ENCODE measurements at regions not wholly inside any gene's neighbourhood (a gene's known extent, or its start where the extent isn't known, plus 50 kb on each side); places are given as distances from the start of the nearest gene placed in this dataset.
"Not testable (repeated sequence)": the region's sequence is repeated elsewhere in the genome, so short reads cannot be mapped to it uniquely, and the experiment has no call there.

- not testable (repeated sequence) for DNase-seq (ENCODE audit: low read depth in 4 of 4, low spot score in 2 of 4)
Measured at GRCh38 chrX:11022588-11022987, 88.5 kb upstream of the HCCS start.

- no peak for DNase-seq (ENCODE audit: low read depth in 4 of 4, low spot score in 2 of 4)
Measured at GRCh38 chrX:11039926-11040325, 71.2 kb upstream of the HCCS start.

- no peak for DNase-seq (ENCODE audit: low read depth in 4 of 4, low spot score in 2 of 4)
Measured at GRCh38 chrX:11040405-11040804, 70.7 kb upstream of the HCCS start.

- no peak for DNase-seq (ENCODE audit: low read depth in 4 of 4, low spot score in 2 of 4)
Measured at GRCh38 chrX:11040996-11041395, 70.1 kb upstream of the HCCS start.

GRCh38 chrX:11050013-11050412 is 61.1 kb upstream of the HCCS start:
- no peak for DNase-seq (ENCODE audit: low read depth in 4 of 4, low spot score in 2 of 4)

GRCh38 chrX:11053351-11053750 is 57.8 kb upstream of the HCCS start:
- no peak for DNase-seq (ENCODE audit: low read depth in 4 of 4, low spot score in 2 of 4)

- no peak for DNase-seq (ENCODE audit: low read depth in 4 of 4, low spot score in 2 of 4)
Measured at GRCh38 chrX:11056322-11057176, 54.6 kb upstream of the HCCS start.

- no peak for DNase-seq (ENCODE audit: low read depth in 4 of 4, low spot score in 2 of 4)
Measured at GRCh38 chrX:11059933-11060332, 51.2 kb upstream of the HCCS start.
